ENCODE measurements at regions not wholly inside any gene's neighbourhood (a gene's known extent, or its start where the extent isn't known, plus 50 kb on each side); places are given as distances from the start of the nearest gene placed in this dataset.

DNA sequence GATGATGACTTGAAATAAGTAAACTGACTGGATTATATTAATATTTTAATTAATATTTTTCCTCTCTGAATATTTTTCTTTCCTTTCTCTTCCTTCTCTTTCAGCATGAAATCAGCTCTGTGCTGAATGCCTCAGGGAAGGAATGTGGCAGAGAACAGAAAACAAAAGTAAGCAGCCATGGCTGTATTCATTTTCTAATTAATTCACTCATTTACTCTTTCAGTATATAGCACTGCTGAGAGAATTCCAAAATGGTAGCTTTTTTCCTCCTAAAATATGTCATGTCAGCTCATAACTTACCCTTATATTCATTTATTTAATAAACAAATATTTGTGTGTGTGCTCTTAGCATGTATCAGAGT is 522.5 kb downstream of the PTPRC start:
- no peak overlapping the region for H3K27ac Mint-ChIP-seq
- peaks cover 2% of the 10 kb centered on the region for H3K9me3 Mint-ChIP-seq
- peaks cover 24% of the 10 kb centered on the region for H3K4me1 Mint-ChIP-seq
- no peaks in the 10 kb centered on the region for H3K36me3 Mint-ChIP-seq
- H3K27me3 Mint-ChIP-seq: peaks cover 45% of the 10 kb centered on the region
- no peak for ATAC-seq
- H3K4me3 Mint-ChIP-seq: no peak overlapping the region

- peaks cover 2% of the 10 kb centered on the region for H3K9me3 Mint-ChIP-seq
- H3K27me3 Mint-ChIP-seq: peaks cover 42% of the 10 kb centered on the region
- H3K27ac Mint-ChIP-seq: no peak overlapping the region
- no peak overlapping the region for H3K4me3 Mint-ChIP-seq
- H3K36me3 Mint-ChIP-seq: no peaks in the 10 kb centered on the region
- ATAC-seq: no peak
- peaks cover 24% of the 10 kb centered on the region for H3K4me1 Mint-ChIP-seq
Measured at GRCh38 chr1:199161766-199162303, 523.0 kb downstream of the PTPRC start.

GRCh38 chr1:199163267-199163666 is 524.4 kb downstream of the PTPRC start:
- Mint-ChIP-seq H3K9me3 (peaks cover 2% of the 10 kb centered on the region), H3K27ac (no peak overlapping the region), H3K4me1 (peaks cover 25% of the 10 kb centered on the region), H3K36me3 (no peaks in the 10 kb centered on the region), H3K4me3 (no peak overlapping the region), H3K27me3 (peaks cover 27% of the 10 kb centered on the region)
- ATAC-seq: no peak

- Mint-ChIP-seq H3K36me3 (no peaks in the 10 kb centered on the region), H3K4me3 (no peak overlapping the region), H3K27me3 (peaks cover 26% of the 10 kb centered on the region), H3K27ac (no peak overlapping the region), H3K4me1 (peaks cover 29% of the 10 kb centered on the region), H3K9me3 (peaks cover 2% of the 10 kb centered on the region)
- no peak for ATAC-seq
Measured at GRCh38 chr1:199163670-199164069, 524.8 kb downstream of the PTPRC start.

GRCh38 chr1:199167460-199167859 is 528.6 kb downstream of the PTPRC start:
- H3K4me1 Mint-ChIP-seq: peaks cover 15% of the 10 kb centered on the region

DNA sequence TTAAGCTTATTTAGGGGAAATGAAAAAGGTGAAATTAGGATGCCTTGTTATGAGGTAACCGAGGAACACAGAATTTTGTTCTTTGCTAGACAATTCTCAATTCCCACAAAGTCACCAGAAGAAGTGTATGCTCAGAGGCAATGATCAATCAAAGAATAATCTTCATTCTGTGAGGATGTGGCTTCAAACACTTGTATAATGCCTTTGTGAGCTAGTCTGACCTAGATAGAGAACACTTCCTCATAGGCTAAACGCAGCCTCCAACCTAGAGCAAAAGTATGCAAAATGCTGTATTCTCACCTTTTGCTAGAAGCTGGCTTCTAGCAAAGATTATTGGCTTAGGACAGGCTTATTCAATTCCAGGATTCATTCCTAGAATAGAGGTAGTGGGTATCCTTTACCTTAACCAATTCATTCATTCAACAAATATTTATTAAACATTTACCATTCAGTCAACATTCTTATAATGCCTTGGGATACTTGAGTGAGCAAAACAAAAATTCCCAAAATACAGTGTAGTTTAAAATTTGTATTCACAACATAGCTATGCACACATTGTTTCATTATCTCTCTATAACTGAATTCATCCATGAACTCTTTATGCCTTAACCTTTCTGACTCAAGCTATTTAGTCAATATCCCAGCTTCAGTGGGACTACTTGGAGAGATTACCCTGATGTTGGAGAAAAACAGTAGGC is 530.2 kb downstream of the PTPRC start:
- ATAC-seq: no peak
- H3K4me3 Mint-ChIP-seq: no peak overlapping the region
- peaks cover 24% of the 10 kb centered on the region for H3K4me1 Mint-ChIP-seq

More at GRCh38 chr1:199167460-199167859, 528.6 kb downstream of the PTPRC start:
- Mint-ChIP-seq H3K27me3 (peaks cover 25% of the 10 kb centered on the region), H3K27ac (no peak overlapping the region), H3K36me3 (no peaks in the 10 kb centered on the region), H3K9me3 (no peaks in the 10 kb centered on the region), H3K4me3 (no peak overlapping the region)
- ATAC-seq: no peak

GRCh38 chr1:199170711-199171110 is 531.9 kb downstream of the PTPRC start:
- Mint-ChIP-seq H3K4me3 (no peak overlapping the region), H3K4me1 (peaks cover 31% of the 10 kb centered on the region), H3K27ac (no peak overlapping the region), H3K27me3 (peaks cover 3% of the 10 kb centered on the region), H3K9me3 (no peaks in the 10 kb centered on the region), H3K36me3 (no peaks in the 10 kb centered on the region)
- no peak for ATAC-seq

More for the DNA sequence above, 530.2 kb downstream of the PTPRC start:
- H3K9me3 Mint-ChIP-seq: no peaks in the 10 kb centered on the region
- peaks cover 9% of the 10 kb centered on the region for H3K27me3 Mint-ChIP-seq
- H3K27ac Mint-ChIP-seq: no peak overlapping the region
- H3K36me3 Mint-ChIP-seq: no peaks in the 10 kb centered on the region

DNA sequence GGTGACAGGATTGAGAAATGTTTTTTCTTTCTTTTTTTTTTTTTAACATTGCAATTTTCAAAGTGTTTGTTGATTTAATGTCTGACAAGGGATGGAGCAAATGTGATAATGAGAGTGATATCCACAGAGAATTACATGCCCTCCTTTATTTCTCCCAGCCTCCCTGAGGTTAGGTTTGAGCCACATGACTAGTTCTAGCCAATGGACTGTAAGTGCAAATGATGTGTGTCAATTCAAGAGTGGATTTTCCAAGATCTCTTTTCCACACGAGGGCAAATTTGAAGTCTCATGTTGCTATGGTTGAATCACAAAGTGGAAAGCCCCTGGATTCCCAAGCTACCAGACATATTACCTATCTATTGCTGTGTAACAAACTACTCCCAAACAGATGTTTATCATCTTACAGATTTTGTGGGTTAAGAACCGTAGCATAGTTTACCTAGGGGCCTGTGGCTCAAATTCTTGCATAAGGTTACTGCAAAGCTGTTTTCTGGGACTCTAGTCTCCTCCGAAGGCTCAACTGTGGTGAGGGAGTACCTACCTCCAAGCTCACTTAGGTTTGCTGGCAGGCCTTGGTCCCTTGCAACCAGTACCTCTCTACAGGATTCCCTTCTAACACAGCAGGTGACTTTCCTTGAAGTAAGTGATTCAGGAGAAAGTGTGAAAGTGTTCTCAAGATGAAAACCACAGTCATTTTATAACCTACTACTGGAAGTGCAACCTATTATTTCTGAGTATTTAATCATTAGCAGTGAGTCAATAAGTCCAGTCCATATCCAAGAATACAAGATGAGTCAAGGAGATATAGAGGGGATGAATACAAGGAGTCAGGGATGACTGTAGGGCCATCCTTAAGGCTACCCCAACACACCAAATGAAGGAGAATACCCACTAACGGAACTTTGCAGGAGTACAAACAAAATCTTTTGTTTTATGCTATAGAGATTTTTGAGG is 533.6 kb downstream of the PTPRC start:
- no peaks in the 10 kb centered on the region for H3K27me3 Mint-ChIP-seq
- H3K27ac Mint-ChIP-seq: no peak overlapping the region
- no peak overlapping the region for H3K4me3 Mint-ChIP-seq
- peaks cover 31% of the 10 kb centered on the region for H3K4me1 Mint-ChIP-seq
- H3K9me3 Mint-ChIP-seq: no peaks in the 10 kb centered on the region
- peak; percentile 38 for ATAC-seq
- no peaks in the 10 kb centered on the region for H3K36me3 Mint-ChIP-seq

GRCh38 chr1:199173356-199173755 is 534.5 kb downstream of the PTPRC start:
- H3K27ac Mint-ChIP-seq: no peak overlapping the region
- H3K4me1 Mint-ChIP-seq: peaks cover 29% of the 10 kb centered on the region
- no peak overlapping the region for H3K4me3 Mint-ChIP-seq
- no peaks in the 10 kb centered on the region for H3K36me3 Mint-ChIP-seq
- H3K27me3 Mint-ChIP-seq: peaks cover 4% of the 10 kb centered on the region
- no peaks in the 10 kb centered on the region for H3K9me3 Mint-ChIP-seq
- ATAC-seq: peak; percentile 88

- peaks cover 14% of the 10 kb centered on the region for H3K27me3 Mint-ChIP-seq
- no peaks in the 10 kb centered on the region for H3K36me3 Mint-ChIP-seq
- H3K27ac Mint-ChIP-seq: peak overlapping the region; percentile 26
- no peak for ATAC-seq
- H3K9me3 Mint-ChIP-seq: no peaks in the 10 kb centered on the region
- peaks cover 24% of the 10 kb centered on the region for H3K4me1 Mint-ChIP-seq
- no peak overlapping the region for H3K4me3 Mint-ChIP-seq
Measured at GRCh38 chr1:199174336-199174735, 535.5 kb downstream of the PTPRC start.

DNA sequence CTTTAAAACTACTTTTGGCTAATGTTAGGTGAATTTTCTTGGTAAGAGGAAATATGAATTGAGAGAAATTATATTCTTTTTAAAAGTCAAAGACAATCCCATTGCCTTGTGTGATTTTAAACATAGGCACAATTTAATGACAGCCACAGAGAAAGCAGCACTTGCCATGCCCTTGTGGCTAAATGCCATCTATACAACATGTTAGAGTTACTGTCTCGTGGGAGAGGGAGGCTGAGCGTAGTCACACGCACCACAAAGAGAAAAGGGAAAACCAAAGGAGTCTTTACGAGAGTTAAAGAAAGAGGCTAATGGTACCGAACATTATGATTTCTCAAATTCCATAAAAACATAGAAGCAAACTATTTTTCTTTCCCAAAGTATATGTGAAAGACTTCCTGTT is 537.9 kb downstream of the PTPRC start:
- Mint-ChIP-seq H3K27me3 (peaks cover 14% of the 10 kb centered on the region), H3K9me3 (no peaks in the 10 kb centered on the region), H3K4me1 (peaks cover 24% of the 10 kb centered on the region), H3K36me3 (no peaks in the 10 kb centered on the region), H3K4me3 (no peak overlapping the region), H3K27ac (no peak overlapping the region)
- ATAC-seq: no peak

DNA sequence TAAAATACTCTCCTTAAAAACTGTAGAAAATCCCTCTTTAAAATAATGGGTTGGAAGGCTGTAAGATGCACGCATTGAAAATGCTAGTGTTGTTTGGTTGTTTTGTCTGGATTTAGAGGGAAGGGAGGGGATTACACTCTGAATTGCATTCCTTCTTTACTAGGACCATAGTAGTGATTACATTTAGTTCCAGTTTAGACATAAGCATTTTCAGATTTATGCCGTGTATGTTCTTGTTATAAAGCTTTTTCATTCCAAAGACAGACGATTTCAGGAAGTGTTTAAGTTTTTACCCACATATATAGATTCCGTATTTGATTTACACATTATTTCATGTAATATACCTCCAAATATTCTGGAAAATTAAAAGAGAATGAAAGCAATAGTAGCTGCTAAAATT is 538.4 kb downstream of the PTPRC start:
- H3K27ac Mint-ChIP-seq: no peak overlapping the region
- H3K4me1 Mint-ChIP-seq: peaks cover 24% of the 10 kb centered on the region

GRCh38 chr1:199178646-199179045 is 539.8 kb downstream of the PTPRC start:
- no peak overlapping the region for H3K4me3 Mint-ChIP-seq
- no peak overlapping the region for H3K27ac Mint-ChIP-seq
- no peaks in the 10 kb centered on the region for H3K9me3 Mint-ChIP-seq
- H3K36me3 Mint-ChIP-seq: no peaks in the 10 kb centered on the region
- no peak for ATAC-seq
- H3K27me3 Mint-ChIP-seq: peaks cover 14% of the 10 kb centered on the region
- H3K4me1 Mint-ChIP-seq: peaks cover 11% of the 10 kb centered on the region

More for the DNA sequence above, 538.4 kb downstream of the PTPRC start:
- H3K4me3 Mint-ChIP-seq: no peak overlapping the region
- H3K27me3 Mint-ChIP-seq: peaks cover 14% of the 10 kb centered on the region
- ATAC-seq: no peak
- no peaks in the 10 kb centered on the region for H3K9me3 Mint-ChIP-seq
- no peaks in the 10 kb centered on the region for H3K36me3 Mint-ChIP-seq

- Mint-ChIP-seq H3K27ac (no peak overlapping the region), H3K9me3 (no peaks in the 10 kb centered on the region), H3K4me1 (no peaks in the 10 kb centered on the region), H3K27me3 (peaks cover 14% of the 10 kb centered on the region), H3K36me3 (no peaks in the 10 kb centered on the region), H3K4me3 (no peak overlapping the region)
- no peak for ATAC-seq
Measured at GRCh38 chr1:199182186-199182843, 543.5 kb downstream of the PTPRC start.

GRCh38 chr1:199184180-199184579 is 545.3 kb downstream of the PTPRC start:
- Mint-ChIP-seq H3K9me3 (no peaks in the 10 kb centered on the region), H3K27ac (no peak overlapping the region), H3K4me3 (no peak overlapping the region), H3K36me3 (no peaks in the 10 kb centered on the region), H3K27me3 (peaks cover 2% of the 10 kb centered on the region), H3K4me1 (no peaks in the 10 kb centered on the region)
- no peak for ATAC-seq

Measured in stimulated activated memory B cell treated with anti-CD40 and anti-IgM and Interleukin-4, amounts not matched to agents 10 μg/mL and 1 μg/mL and 100 μg/mL, for 72 hours (primary cell).